B cell (primary cell): ENCODE measurements at regions not wholly inside any gene's neighbourhood (a gene's known extent, or its start where the extent isn't known, plus 50 kb on each side); places are given as distances from the start of the nearest gene placed in this dataset.

Source experiments
- EZH2 ChIP-seq: IDR thresholded peaks from 2 replicates; pipeline ENCODE4 v1.6.1; 2012; ENCODE audit warnings: borderline replicate concordance, low read depth, mild to moderate bottlenecking, moderate library complexity, low read length; ENCODE audit not compliant: insufficient read depth, poor library complexity, severe bottlenecking
- TF ChIP-seq, protein P1 (sequence below): fragments of 200-600 bp; IDR thresholded peaks from one replicate; pipeline ENCODE4 v1.8.0; 2022; ENCODE audit warnings: antibody characterized with exemption, mild to moderate bottlenecking

DNA sequence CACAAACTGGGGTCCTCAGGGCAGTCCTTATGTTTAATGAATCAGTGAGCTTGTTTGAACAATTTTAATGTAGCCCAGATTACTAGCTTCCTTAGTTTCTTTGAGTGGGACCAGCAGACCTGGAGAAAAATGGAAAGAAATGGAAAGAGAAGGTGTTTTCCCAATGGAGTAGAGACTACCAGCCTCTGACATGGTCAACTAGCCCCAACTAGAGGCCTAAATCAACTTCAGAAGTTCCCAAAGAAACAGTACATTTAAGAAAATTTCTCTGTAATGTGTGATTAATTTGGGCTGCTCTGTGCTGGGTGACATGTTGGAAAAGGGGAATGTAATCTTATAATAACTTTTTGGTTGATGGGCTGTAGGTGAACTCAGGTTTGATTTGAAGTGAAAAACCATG is 310.9 kb downstream of the MFSD1 start:
- TF ChIP-seq, protein P1, sequence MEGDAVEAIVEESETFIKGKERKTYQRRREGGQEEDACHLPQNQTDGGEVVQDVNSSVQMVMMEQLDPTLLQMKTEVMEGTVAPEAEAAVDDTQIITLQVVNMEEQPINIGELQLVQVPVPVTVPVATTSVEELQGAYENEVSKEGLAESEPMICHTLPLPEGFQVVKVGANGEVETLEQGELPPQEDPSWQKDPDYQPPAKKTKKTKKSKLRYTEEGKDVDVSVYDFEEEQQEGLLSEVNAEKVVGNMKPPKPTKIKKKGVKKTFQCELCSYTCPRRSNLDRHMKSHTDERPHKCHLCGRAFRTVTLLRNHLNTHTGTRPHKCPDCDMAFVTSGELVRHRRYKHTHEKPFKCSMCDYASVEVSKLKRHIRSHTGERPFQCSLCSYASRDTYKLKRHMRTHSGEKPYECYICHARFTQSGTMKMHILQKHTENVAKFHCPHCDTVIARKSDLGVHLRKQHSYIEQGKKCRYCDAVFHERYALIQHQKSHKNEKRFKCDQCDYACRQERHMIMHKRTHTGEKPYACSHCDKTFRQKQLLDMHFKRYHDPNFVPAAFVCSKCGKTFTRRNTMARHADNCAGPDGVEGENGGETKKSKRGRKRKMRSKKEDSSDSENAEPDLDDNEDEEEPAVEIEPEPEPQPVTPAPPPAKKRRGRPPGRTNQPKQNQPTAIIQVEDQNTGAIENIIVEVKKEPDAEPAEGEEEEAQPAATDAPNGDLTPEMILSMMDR, result no peak
- TF ChIP-seq EZH2, result no peak
